HepG2 (cell line): ENCODE measurements at regions not wholly inside any gene's neighbourhood (a gene's known extent, or its start where the extent isn't known, plus 50 kb on each side); places are given as distances from the start of the nearest gene placed in this dataset.
A peak's percentile ranks its signal among the peaks of the same experiment; 100 is the strongest.
"Not testable (repeated sequence)": the region's sequence is repeated elsewhere in the genome, so short reads cannot be mapped to it uniquely, and the experiment has no call there.

Experiments used
- EP300 ChIP-seq, 3 experiments: sonication (generic) in 1 of 3; formaldehyde crosslinking in 1 of 3; IDR thresholded peaks; 2 replicates each; pipeline versions ENCODE4 v1.5.1 to v1.6.1; 2011 to 2020; ENCODE audit warnings: low read depth in 2 of 3, low read length in 2 of 3, borderline replicate concordance in 1 of 3, improper control_type of control experiment in 1 of 3, mild to moderate bottlenecking in 1 of 3, missing genetic modification reagents in 1 of 3, moderate library complexity in 1 of 3
- FOXP1 ChIP-seq, 2 experiments: fragments of 450-650 bp in 1 of 2; IDR thresholded peaks; 2 replicates each; pipeline ENCODE4 v1.6.1; 2017 to 2018; ENCODE audit warnings: antibody characterized with exemption in 1 of 2
- HIVEP1 ChIP-seq: sonication (generic); formaldehyde crosslinking; IDR thresholded peaks from 2 replicates; pipeline ENCODE4 v1.4.0; 2020; ENCODE audit warnings: mild to moderate bottlenecking, missing genetic modification reagents
- KAT8 ChIP-seq: IDR thresholded peaks from 2 replicates; pipeline ENCODE4 v1.6.1; 2016; ENCODE audit warnings: missing genetic modification reagents, missing compliant biosample characterization
- KLF16 ChIP-seq, 2 experiments: sonication (generic) in 1 of 2; formaldehyde crosslinking in 1 of 2; IDR thresholded peaks; 2 replicates each; pipeline versions ENCODE4 v1.6.1 to v1.8.0; 2016 to 2023; ENCODE audit warnings: missing genetic modification reagents in 2 of 2, missing compliant biosample characterization in 1 of 2
- NONO ChIP-seq, 2 experiments: fragments of 450-650 bp in 1 of 2; sonication (generic) in 1 of 2; formaldehyde crosslinking in 1 of 2; IDR thresholded peaks in 1 of 2; conservative IDR thresholded peaks in 1 of 2; 2 replicates each; pipeline versions ENCODE4 v1.6.1 to v1.8.0; 2017 to 2022; ENCODE audit warnings: mild to moderate bottlenecking in 1 of 2, missing genetic modification reagents in 1 of 2, moderate library complexity in 1 of 2
- PITX1 ChIP-seq: sonication (generic); formaldehyde crosslinking; IDR thresholded peaks from 2 replicates; pipeline ENCODE4 v1.5.1; 2020; ENCODE audit warnings: mild to moderate bottlenecking, missing genetic modification reagents
- SALL1 ChIP-seq: sonication (generic); formaldehyde crosslinking; IDR thresholded peaks from 2 replicates; pipeline ENCODE4 v1.8.0; 2022; ENCODE audit warnings: mild to moderate bottlenecking, missing genetic modification reagents
- SOX13 ChIP-seq, 3 experiments: fragments of 450-650 bp in 1 of 3; sonication (generic) in 1 of 3; formaldehyde crosslinking in 1 of 3; IDR thresholded peaks in 2 of 3; conservative IDR thresholded peaks in 1 of 3; 2 replicates each; pipeline versions ENCODE4 v1.5.0 to v1.6.1; 2016 to 2020; ENCODE audit warnings: antibody characterized with exemption in 1 of 3, mild to moderate bottlenecking in 1 of 3, missing compliant biosample characterization in 1 of 3, missing genetic modification reagents in 1 of 3, moderate library complexity in 1 of 3
- SP4 ChIP-seq: sonication (generic); formaldehyde crosslinking; IDR thresholded peaks from 2 replicates; pipeline ENCODE4 v1.8.1; 2023; ENCODE audit warnings: mild to moderate bottlenecking, missing genetic modification reagents
- YEATS4 ChIP-seq: sonication (generic); formaldehyde crosslinking; IDR thresholded peaks from 2 replicates; pipeline ENCODE4 v1.4.0; 2020; ENCODE audit warnings: missing genetic modification reagents, borderline replicate concordance
- ZBTB20 ChIP-seq: sonication (generic); formaldehyde crosslinking; IDR thresholded peaks from 2 replicates; pipeline ENCODE4 v1.8.1; 2023; ENCODE audit warnings: missing genetic modification reagents, low read depth, mild to moderate bottlenecking, borderline replicate concordance
- ZNF143 ChIP-seq: sonication (generic); formaldehyde crosslinking; IDR thresholded peaks from 2 replicates; pipeline ENCODE4 v1.4.0; 2020; ENCODE audit warnings: missing genetic modification reagents
- ZNF225 ChIP-seq: sonication (generic); formaldehyde crosslinking; IDR thresholded peaks from 2 replicates; pipeline ENCODE4 v1.4.0; 2020; ENCODE audit warnings: mild to moderate bottlenecking, missing genetic modification reagents
- ZNF33B ChIP-seq: sonication (generic); formaldehyde crosslinking; IDR thresholded peaks from 2 replicates; pipeline ENCODE4 v1.5.1; 2020; ENCODE audit warnings: mild to moderate bottlenecking, missing genetic modification reagents
- ZNF749 ChIP-seq: sonication (generic); formaldehyde crosslinking; IDR thresholded peaks from 2 replicates; pipeline ENCODE4 v1.8.0; 2022; ENCODE audit warnings: mild to moderate bottlenecking, missing genetic modification reagents, moderate library complexity, borderline replicate concordance
- ZSCAN31 ChIP-seq: sonication (generic); formaldehyde crosslinking; IDR thresholded peaks from 2 replicates; pipeline ENCODE4 v1.5.0; 2020; ENCODE audit warnings: low read depth, mild to moderate bottlenecking, missing genetic modification reagents
- TF ChIP-seq, protein P1 (sequence below): sonication (generic); formaldehyde crosslinking; IDR thresholded peaks from 2 replicates; pipeline ENCODE4 v1.5.1; 2020; ENCODE audit warnings: missing genetic modification reagents, mild to moderate bottlenecking, borderline replicate concordance
- TF ChIP-seq, protein P2 (sequence below): sonication (generic); formaldehyde crosslinking; IDR thresholded peaks from 2 replicates; pipeline ENCODE4 v1.8.1; 2022; ENCODE audit warnings: low read depth, mild to moderate bottlenecking, missing genetic modification reagents
- TF ChIP-seq, protein P3 (sequence below): IDR thresholded peaks from 2 replicates; pipeline ENCODE4 v1.6.1; 2018; ENCODE audit warnings: missing genetic modification reagents, mild to moderate bottlenecking, missing compliant biosample characterization

DNA sequence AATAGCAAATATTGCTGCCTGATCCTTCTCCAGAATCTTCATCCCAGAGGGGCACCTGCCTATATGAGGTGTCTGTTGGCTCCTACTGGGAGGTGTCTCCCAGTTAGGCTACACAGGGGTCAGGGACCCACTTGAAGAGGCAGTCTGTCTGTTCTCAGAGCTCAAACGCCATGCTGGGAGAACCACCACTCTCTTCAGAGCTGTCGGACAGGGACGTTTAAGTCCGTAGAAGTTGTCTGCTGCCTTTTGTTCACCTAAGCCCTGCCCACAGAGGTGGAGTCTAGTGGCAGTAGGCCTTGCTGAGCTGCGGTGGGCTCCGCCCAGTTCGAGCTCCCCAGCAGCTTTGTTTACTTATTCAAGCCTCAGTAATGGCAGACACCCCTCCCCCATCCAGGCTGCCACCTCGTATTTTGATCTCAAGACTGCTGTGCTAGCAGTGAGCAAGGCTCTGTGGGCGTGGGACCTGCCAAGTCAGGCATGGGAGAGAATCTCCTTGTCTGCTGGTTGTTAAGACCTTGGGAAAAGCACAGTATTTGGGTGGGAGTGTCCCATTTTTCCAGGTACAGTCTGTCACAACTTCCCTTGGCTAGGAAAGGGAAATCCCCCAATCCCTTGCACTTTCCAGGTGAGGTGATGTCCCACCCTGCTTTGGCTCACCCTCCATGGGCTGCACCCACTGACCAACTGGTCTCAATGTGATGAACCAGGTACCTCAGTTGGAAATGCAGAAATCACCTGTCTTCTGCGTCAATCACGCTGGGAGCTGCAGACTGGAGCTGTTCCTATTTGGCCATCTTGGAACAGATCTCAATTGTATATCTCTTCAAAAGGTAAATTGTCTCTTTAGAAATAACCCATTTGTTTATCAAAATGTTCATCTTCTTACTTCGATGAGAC lies 87.4 kb upstream of the ITPRID2 start (continued):
- TF ChIP-seq, protein P1, sequence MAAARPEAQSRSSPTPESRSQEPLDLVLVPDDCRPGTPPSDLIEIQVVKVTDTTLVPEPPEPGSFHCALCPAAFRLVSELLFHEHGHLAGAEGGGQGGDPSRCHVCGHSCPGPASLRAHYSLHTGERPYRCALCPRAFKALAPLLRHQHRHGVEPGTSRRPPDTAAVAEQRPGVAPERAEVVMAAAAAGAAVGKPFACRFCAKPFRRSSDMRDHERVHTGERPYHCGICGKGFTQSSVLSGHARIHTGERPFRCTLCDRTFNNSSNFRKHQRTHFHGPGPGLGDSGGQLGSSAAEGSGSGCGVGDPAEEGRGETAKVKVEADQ (CRISPR knock-in tag) = peak; percentile 73; the same call in 1 of the 2 replicates
- TF ChIP-seq ZBTB20 (CRISPR knock-in tag) (peak; percentile 34; the same call in 1 of the 2 replicates), SALL1 (peak; percentile 91), YEATS4 (CRISPR knock-in tag) (peak; percentile 72), NONO (CRISPR knock-in tag; conservative IDR thresholded peaks at IDR 0.05) (peak; percentile 69), PITX1 (peak; percentile 77), ZNF225 (peak; percentile 63; the same call in 1 of the 2 replicates), SP4 (CRISPR knock-in tag) (peak; percentile 67; the same call in 1 of the 2 replicates), HIVEP1 (0 out of 2 replicates have a peak, but pooled peaks have one; percentile 18), ZNF749 (peak; percentile 79; the same call in 1 of the 2 replicates), FOXP1 (CRISPR knock-in tag; IDR thresholded peaks at IDR 0.05) (peak; percentile 26; the same call in 1 of the 2 replicates), KLF16 (CRISPR knock-in tag; IDR thresholded peaks at IDR 0.05) (peak in 1 of 2 experiments; percentile 33; a peak in 1 of 4 replicates), KAT8 (CRISPR knock-in tag) (peak; percentile 42; the same call in 1 of the 2 replicates), ZSCAN31 (CRISPR knock-in tag) (0 out of 2 replicates have a peak, but pooled peaks have one; percentile 69), EP300 (CRISPR knock-in tag; IDR thresholded peaks at IDR 0.05; ENCODE audit: borderline replicate concordance) (0 out of 2 replicates have a peak, but pooled peaks have one; percentile 31), SOX13 (CRISPR knock-in tag; conservative IDR thresholded peaks at IDR 0.05 in 1 of 2, IDR thresholded peaks at IDR 0.05 in 1 of 2) (peak in 1 of 2 experiments; percentile 49; a peak in 1 of 4 replicates), ZNF143 (0 out of 2 replicates have a peak, but pooled peaks have one; percentile 30), ZNF33B (CRISPR knock-in tag) (0 out of 2 replicates have a peak, but pooled peaks have one; percentile 49)
- not testable (repeated sequence) for TF ChIP-seq NONO (IDR thresholded peaks at IDR 0.05); FOXP1 (IDR thresholded peaks at IDR 0.05); EP300 (IDR thresholded peaks at IDR 0.05; ENCODE audit: low read depth in 2 of 2, low read length in 2 of 2); SOX13 (IDR thresholded peaks at IDR 0.05)
- TF ChIP-seq, protein P2, sequence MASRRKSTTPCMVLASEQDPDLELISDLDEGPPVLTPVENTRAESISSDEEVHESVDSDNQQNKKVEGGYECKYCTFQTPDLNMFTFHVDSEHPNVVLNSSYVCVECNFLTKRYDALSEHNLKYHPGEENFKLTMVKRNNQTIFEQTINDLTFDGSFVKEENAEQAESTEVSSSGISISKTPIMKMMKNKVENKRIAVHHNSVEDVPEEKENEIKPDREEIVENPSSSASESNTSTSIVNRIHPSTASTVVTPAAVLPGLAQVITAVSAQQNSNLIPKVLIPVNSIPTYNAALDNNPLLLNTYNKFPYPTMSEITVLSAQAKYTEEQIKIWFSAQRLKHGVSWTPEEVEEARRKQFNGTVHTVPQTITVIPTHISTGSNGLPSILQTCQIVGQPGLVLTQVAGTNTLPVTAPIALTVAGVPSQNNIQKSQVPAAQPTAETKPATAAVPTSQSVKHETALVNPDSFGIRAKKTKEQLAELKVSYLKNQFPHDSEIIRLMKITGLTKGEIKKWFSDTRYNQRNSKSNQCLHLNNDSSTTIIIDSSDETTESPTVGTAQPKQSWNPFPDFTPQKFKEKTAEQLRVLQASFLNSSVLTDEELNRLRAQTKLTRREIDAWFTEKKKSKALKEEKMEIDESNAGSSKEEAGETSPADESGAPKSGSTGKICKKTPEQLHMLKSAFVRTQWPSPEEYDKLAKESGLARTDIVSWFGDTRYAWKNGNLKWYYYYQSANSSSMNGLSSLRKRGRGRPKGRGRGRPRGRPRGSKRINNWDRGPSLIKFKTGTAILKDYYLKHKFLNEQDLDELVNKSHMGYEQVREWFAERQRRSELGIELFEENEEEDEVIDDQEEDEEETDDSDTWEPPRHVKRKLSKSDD (CRISPR knock-in tag) = peak; percentile 89
- TF ChIP-seq, protein P3, sequence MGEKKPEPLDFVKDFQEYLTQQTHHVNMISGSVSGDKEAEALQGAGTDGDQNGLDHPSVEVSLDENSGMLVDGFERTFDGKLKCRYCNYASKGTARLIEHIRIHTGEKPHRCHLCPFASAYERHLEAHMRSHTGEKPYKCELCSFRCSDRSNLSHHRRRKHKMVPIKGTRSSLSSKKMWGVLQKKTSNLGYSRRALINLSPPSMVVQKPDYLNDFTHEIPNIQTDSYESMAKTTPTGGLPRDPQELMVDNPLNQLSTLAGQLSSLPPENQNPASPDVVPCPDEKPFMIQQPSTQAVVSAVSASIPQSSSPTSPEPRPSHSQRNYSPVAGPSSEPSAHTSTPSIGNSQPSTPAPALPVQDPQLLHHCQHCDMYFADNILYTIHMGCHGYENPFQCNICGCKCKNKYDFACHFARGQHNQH (CRISPR knock-in tag) = 0 out of 2 replicates have a peak, but pooled peaks have one; percentile 39
